GM12878 (cell line): ENCODE measurements at regions not wholly inside any gene's neighbourhood (a gene's known extent, or its start where the extent isn't known, plus 50 kb on each side); places are given as distances from the start of the nearest gene placed in this dataset.

ENCODE experiments used
- ATAC-seq: fragments of 200-7000 bp; cut with Tn5 transposase; 3 replicates; pipeline ENCODE4 v1.9.1; 2020; ENCODE audit warnings: mild to moderate bottlenecking, moderate library complexity
- BruUV-seq: library from RNA; stranded (reverse); fragments of 400-500 nt; replicated peaks from 2 replicates; lab custom pipeline; 2021; lab: Mats Ljungman, UMichigan
- CTCF ChIA-PET: fragments of 300-600 bp; sonication (Branson Sonifier 250); formaldehyde crosslinking; extraction: SDS; loops from one replicate; lab custom pipeline; 2021; ENCODE audit warnings: inconsistent platforms; lab: Yijun Ruan, JAX
- POLR2A ChIA-PET: fragments of 350-600 bp; formaldehyde crosslinking; extraction: SDS; loops from one replicate; lab custom pipeline; 2021; ENCODE audit warnings: inconsistent platforms; lab: Charles Lee
- RAD21 ChIA-PET: fragments of 300-600 bp; sonication (Branson Sonifier 250); formaldehyde crosslinking; loops from one replicate; lab custom pipeline; 2023; ENCODE audit warnings: antibody characterized with exemption; ENCODE audit not compliant: unreplicated experiment; lab: Charles Lee
- SMC1A ChIA-PET: fragments of 300-600 bp; sonication (Branson Sonifier 250); formaldehyde crosslinking; loops from one replicate; lab custom pipeline; 2023; ENCODE audit not compliant: unreplicated experiment, uncharacterized antibody; lab: Charles Lee
- DNase-seq: peaks from one replicate; pipeline ENCODE4 v3.0.0-alpha.2; 2011; ENCODE audit warnings: low read depth, low spot score
- FAIRE-seq: peaks from 3 replicates; lab custom pipeline; 2011; peaks lifted over from hg19 to GRCh38; lab: Jason Lieb, UNC
- H2AFZ ChIP-seq: 2 replicates; pipeline ENCODE4 v1.6.0; 2011; ENCODE audit warnings: low read depth, low read length, control low read depth; ENCODE audit not compliant: control insufficient read depth
- H3K27ac ChIP-seq: 2 replicates; pipeline ENCODE4 v1.5.1; 2011; ENCODE audit warnings: control low read depth; ENCODE audit not compliant: control insufficient read depth, insufficient read depth
- H3K27me3 ChIP-seq, 2 experiments: replicated peaks in 1 of 2; 2 replicates each; pipeline versions ENCODE4 v1.6.0 to v1.6.1; 2011; ENCODE audit warnings: low read length in 1 of 2; ENCODE audit not compliant: control insufficient read depth in 2 of 2, insufficient read depth in 2 of 2
- H3K36me3 ChIP-seq, 2 experiments: 2 replicates each; pipeline ENCODE4 v1.5.1; 2011; ENCODE audit warnings: low read length in 1 of 2; ENCODE audit not compliant: control insufficient read depth in 2 of 2, insufficient read depth in 2 of 2
- H3K4me1 ChIP-seq: 2 replicates; pipeline ENCODE4 v1.6.1; 2011; ENCODE audit warnings: mild to moderate bottlenecking, low read length, moderate library complexity, mixed read lengths; ENCODE audit not compliant: control insufficient read depth, insufficient read depth
- H3K4me2 ChIP-seq: 2 replicates; pipeline ENCODE4 v1.6.0; 2011; ENCODE audit warnings: control low read depth; ENCODE audit not compliant: control insufficient read depth, insufficient read depth
- H3K4me3 ChIP-seq: fragments of 200-600 bp; sonication (generic); 2 replicates; pipeline ENCODE4 v1.5.1; 2016
- H3K79me2 ChIP-seq: 2 replicates; pipeline ENCODE4 v1.6.0; 2011; ENCODE audit warnings: low read length; ENCODE audit not compliant: control insufficient read depth, insufficient read depth
- H3K9ac ChIP-seq: 2 replicates; pipeline ENCODE4 v1.8.0; 2011; ENCODE audit warnings: low read length, control low read depth, mixed read lengths; ENCODE audit not compliant: control insufficient read depth, insufficient read depth
- H3K9me3 ChIP-seq: replicated peaks from 3 replicates; pipeline ENCODE4 v1.5.1; 2011; ENCODE audit warnings: mild to moderate bottlenecking, low read length; ENCODE audit not compliant: control insufficient read depth, insufficient read depth
- H4K20me1 ChIP-seq: 2 replicates; pipeline ENCODE4 v1.6.0; 2011; ENCODE audit not compliant: control insufficient read depth, insufficient read depth
- CREM ChIP-seq: IDR thresholded peaks from 2 replicates; pipeline ENCODE4 v1.6.1; 2014; ENCODE audit warnings: antibody characterized with exemption, low read depth
- ETV6 ChIP-seq, 2 experiments: fragments of 450-650 bp in 1 of 2; IDR thresholded peaks in 1 of 2; conservative IDR thresholded peaks in 1 of 2; 2 replicates each; pipeline ENCODE4 v1.6.1; 2014; ENCODE audit warnings: antibody characterized with exemption in 1 of 2, borderline replicate concordance in 1 of 2, low read depth in 1 of 2, mild to moderate bottlenecking in 1 of 2, moderate library complexity in 1 of 2
- FOXM1 ChIP-seq: IDR thresholded peaks from 2 replicates; pipeline ENCODE4 v1.6.1; 2012; ENCODE audit warnings: low read depth, mild to moderate bottlenecking, inconsistent platforms, low read length, moderate library complexity
- HDAC2 ChIP-seq: fragments of 200-600 bp; sonication (generic); IDR thresholded peaks from 2 replicates; pipeline ENCODE4 v1.6.1; 2017
- IKZF2 ChIP-seq, 2 experiments: fragments of 450-650 bp; IDR thresholded peaks; 2 replicates each; pipeline ENCODE4 v1.6.1; 2017; ENCODE audit warnings: mild to moderate bottlenecking in 2 of 2, moderate library complexity in 2 of 2
- MEF2B ChIP-seq: fragments of 450-650 bp; IDR thresholded peaks from 2 replicates; pipeline ENCODE4 v1.6.1; 2018; ENCODE audit warnings: mild to moderate bottlenecking, moderate library complexity; ENCODE audit not compliant: partially characterized antibody, poor library complexity, severe bottlenecking
- NBN ChIP-seq: fragments of 450-650 bp; IDR thresholded peaks from 2 replicates; pipeline ENCODE4 v1.6.1; 2016
- NRF1 ChIP-seq: conservative IDR thresholded peaks from 2 replicates; pipeline ENCODE4 v1.6.1; 2011; ENCODE audit warnings: mild to moderate bottlenecking, low read depth, low read length, improper control_type of control experiment
- SIN3A ChIP-seq: IDR thresholded peaks from 2 replicates; pipeline ENCODE4 v1.6.1; 2012; ENCODE audit warnings: low read depth, low read length, improper control_type of control experiment
- SMARCA5 ChIP-seq: fragments of 450-650 bp; IDR thresholded peaks from 2 replicates; pipeline ENCODE4 v1.6.1; 2017; ENCODE audit warnings: mild to moderate bottlenecking
- STAT3 ChIP-seq: IDR thresholded peaks from 2 replicates; pipeline ENCODE4 v1.6.1; 2011; ENCODE audit warnings: low read depth, low read length, improper control_type of control experiment
- SUPT20H ChIP-seq: IDR thresholded peaks from 2 replicates; pipeline ENCODE4 v1.6.1; 2011; ENCODE audit warnings: low read depth, mild to moderate bottlenecking, low read length, moderate library complexity, borderline replicate concordance; ENCODE audit not compliant: control insufficient read depth
- TCF12 ChIP-seq: IDR thresholded peaks from 2 replicates; pipeline ENCODE4 v1.6.1; 2011; ENCODE audit warnings: low read depth, mild to moderate bottlenecking, low read length
- ZNF24 ChIP-seq: fragments of 450-650 bp; IDR thresholded peaks from 2 replicates; pipeline ENCODE4 v1.6.1; 2017; ENCODE audit warnings: antibody characterized with exemption, mild to moderate bottlenecking
- WGBS: methylation state at CpG from one replicate; pipeline ENCODE4 v1.1.6; 2016; ENCODE audit warnings: low lambda C conversion rate; ENCODE audit not compliant: insufficient replicate concordance, insufficient coverage; ENCODE audit errors: missing lambda C conversion rate; 5-methylcytosine and 5-hydroxymethylcytosine counted together
- in situ Hi-C: fragments of 300-500 bp; cut with MboI; formaldehyde crosslinking; loops from 9 replicates; pipeline ENCODE4 v1.14.3; 2018; ENCODE audit warnings: mixed read lengths
- intact Hi-C: fragments of 100-400 bp; cut with micrococcal nuclease; formaldehyde crosslinking; loops from one replicate; pipeline ENCODE4 v1.14.2; 2022; ENCODE audit not compliant: unreplicated experiment
- TF ChIP-seq, protein P1 (sequence below): IDR thresholded peaks from 2 replicates; pipeline ENCODE4 v1.6.1; 2012; ENCODE audit warnings: low read depth, low read length, improper control_type of control experiment
- TF ChIP-seq, protein P2 (sequence below): IDR thresholded peaks from 2 replicates; pipeline ENCODE4 v1.6.1; 2011; ENCODE audit warnings: borderline replicate concordance, low read depth, mild to moderate bottlenecking, moderate library complexity, low read length; ENCODE audit not compliant: insufficient read depth, poor library complexity, severe bottlenecking

DNA sequence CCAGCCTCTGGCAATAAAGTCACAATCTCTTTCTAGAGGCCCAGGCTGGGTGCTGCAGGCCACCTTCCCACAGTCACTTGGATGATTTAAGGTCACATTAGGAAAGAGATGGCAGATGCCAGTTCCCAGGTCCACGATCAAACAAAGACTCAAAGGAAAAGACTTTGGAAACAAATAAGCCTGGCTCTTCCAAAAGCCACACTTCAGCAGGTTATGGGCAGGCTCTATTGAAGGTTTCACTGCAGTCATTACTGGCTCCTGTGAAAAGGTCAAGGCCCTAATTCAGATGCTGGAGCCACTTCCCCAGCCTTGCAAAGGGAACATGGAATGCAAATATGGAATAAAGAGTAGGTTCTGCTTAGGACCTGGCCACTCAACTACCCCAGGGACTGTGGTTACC lies 104.0 kb upstream of the ZNF32 start:
- SMC1A ChIA-PET: no interaction called here
- Histone ChIP-seq H3K9ac (no peak overlapping the region), H3K27me3 (no peaks in the 10 kb centered on the region; a peak in 1 of 4 replicates), H3K79me2 (no peaks in the 10 kb centered on the region), H3K4me3 (no peak overlapping the region), H3K9me3 (no peaks in the 10 kb centered on the region; the same call in 2 of the 3 replicates), H4K20me1 (no peaks in the 10 kb centered on the region), H3K4me1 (no peaks in the 10 kb centered on the region), H3K4me2 (no peak overlapping the region), H2AFZ (no peak overlapping the region), H3K36me3 (no peaks in the 10 kb centered on the region)
- FAIRE-seq: no peak
- CTCF ChIA-PET: no interaction called here
- no peak for ATAC-seq
- BruUV-seq: no TSS peak
- in situ Hi-C loops: loop anchor here (25.0 kb wide), 1 partner anchor 110 kb away; no protein-coding TSS in a partner anchor
- intact Hi-C loops: no loop called here
- POLR2A ChIA-PET: no interaction called here
- WGBS: 0% methylated on average over 1 of the region's 1 CpG
- TF ChIP-seq STAT3 (no peak), CREM (no peak), ETV6 (conservative IDR thresholded peaks at IDR 0.05 in 1 of 2, IDR thresholded peaks at IDR 0.05 in 1 of 2; ENCODE audit: borderline replicate concordance in 1 of 2, low read depth in 1 of 2) (no peak), TCF12 (no peak), NBN (no peak), SUPT20H (no peak)
- TF ChIP-seq, all 136 proteins: peak for 0
- no peak for DNase-seq
- no peak overlapping the region for H3K27ac ChIP-seq
- RAD21 ChIA-PET: no interaction called here

DNA sequence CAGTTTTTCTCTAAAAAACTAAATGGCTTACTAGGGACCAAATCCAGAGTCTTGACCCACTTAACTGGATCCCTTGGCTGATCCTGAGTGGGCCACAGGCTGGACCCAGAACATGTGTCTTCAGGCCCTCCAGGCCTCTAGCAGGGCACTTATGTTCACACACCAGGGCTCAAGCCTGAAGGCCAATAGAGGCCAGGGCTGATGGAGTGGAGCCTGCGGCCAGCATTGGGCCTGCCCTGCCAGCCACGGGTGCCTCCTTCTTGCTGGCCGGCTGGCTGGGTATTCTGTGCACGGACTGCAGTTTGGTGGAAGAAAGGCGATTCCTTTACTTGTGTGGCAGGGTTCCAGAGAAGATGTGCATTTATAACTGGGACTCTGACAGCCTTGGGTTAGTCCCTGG lies 103.0 kb upstream of the ZNF32 start:
- BruUV-seq: no TSS peak
- Histone ChIP-seq H3K79me2 (no peaks in the 10 kb centered on the region), H3K9ac (no peak overlapping the region), H3K36me3 (no peaks in the 10 kb centered on the region), H3K4me3 (no peak overlapping the region), H3K4me2 (no peak overlapping the region), H3K9me3 (no peaks in the 10 kb centered on the region; the same call in 2 of the 3 replicates), H3K4me1 (no peaks in the 10 kb centered on the region), H3K27me3 (no peaks in the 10 kb centered on the region; a peak in 1 of 4 replicates), H4K20me1 (no peaks in the 10 kb centered on the region), H3K27ac (no peak overlapping the region), H2AFZ (no peak overlapping the region)
- in situ Hi-C loops (loop anchor here (25.0 kb wide), 1 partner anchor 111 kb away; no protein-coding TSS in a partner anchor), intact Hi-C loops (no loop called here)
- ChIA-PET CTCF (no interaction called here), SMC1A (no interaction called here), POLR2A (no interaction called here), RAD21 (no interaction called here)
- no peak for DNase-seq
- FAIRE-seq: no peak
- 59% methylated on average over 5 of the region's 5 CpGs for WGBS
- no peak for ATAC-seq
- TF ChIP-seq SIN3A: no peak
- TF ChIP-seq, protein P1, sequence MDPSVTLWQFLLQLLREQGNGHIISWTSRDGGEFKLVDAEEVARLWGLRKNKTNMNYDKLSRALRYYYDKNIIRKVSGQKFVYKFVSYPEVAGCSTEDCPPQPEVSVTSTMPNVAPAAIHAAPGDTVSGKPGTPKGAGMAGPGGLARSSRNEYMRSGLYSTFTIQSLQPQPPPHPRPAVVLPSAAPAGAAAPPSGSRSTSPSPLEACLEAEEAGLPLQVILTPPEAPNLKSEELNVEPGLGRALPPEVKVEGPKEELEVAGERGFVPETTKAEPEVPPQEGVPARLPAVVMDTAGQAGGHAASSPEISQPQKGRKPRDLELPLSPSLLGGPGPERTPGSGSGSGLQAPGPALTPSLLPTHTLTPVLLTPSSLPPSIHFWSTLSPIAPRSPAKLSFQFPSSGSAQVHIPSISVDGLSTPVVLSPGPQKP: no peak
- TF ChIP-seq MEF2B: no peak
- no peak for TF ChIP-seq SMARCA5
- TF ChIP-seq NRF1: no peak
- no peak for TF ChIP-seq ZNF24
- TF ChIP-seq, protein P2, sequence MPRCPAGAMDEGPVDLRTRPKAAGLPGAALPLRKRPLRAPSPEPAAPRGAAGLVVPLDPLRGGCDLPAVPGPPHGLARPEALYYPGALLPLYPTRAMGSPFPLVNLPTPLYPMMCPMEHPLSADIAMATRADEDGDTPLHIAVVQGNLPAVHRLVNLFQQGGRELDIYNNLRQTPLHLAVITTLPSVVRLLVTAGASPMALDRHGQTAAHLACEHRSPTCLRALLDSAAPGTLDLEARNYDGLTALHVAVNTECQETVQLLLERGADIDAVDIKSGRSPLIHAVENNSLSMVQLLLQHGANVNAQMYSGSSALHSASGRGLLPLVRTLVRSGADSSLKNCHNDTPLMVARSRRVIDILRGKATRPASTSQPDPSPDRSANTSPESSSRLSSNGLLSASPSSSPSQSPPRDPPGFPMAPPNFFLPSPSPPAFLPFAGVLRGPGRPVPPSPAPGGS: no peak
- no peak for TF ChIP-seq HDAC2
- TF ChIP-seq FOXM1: no peak
- no peak for TF ChIP-seq IKZF2 (IDR thresholded peaks at IDR 0.05)
